ENCODE measurements at regions not wholly inside any gene's neighbourhood (a gene's known extent, or its start where the extent isn't known, plus 50 kb on each side); places are given as distances from the start of the nearest gene placed in this dataset.
"Not testable (repeated sequence)": the region's sequence is repeated elsewhere in the genome, so short reads cannot be mapped to it uniquely, and the experiment has no call there.

GRCh38 chr15:96176831-96177230 lies 153.7 kb upstream of the NR2F2 start:
- DNase-seq (ENCODE audit: low read depth), result no peak

DNA sequence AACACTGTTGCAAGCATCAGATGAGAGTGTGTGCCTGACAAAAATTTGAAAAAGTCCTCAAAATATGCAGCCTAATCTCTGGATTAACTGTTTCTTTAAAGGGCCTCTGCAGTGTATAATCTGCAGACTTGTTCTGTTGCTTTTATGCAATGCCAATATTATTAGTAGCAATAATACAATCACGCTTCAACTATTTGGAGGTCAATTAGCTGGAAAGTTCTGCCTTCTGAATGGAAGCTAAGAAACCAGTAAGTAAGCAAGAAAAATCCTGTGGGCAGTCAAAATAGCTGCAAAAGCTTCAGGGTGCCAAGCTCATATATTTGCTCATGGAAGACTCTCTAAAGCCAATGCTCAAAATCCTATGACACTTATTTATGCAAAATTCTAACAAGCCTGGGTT lies 153.2 kb upstream of the NR2F2 start:
- no peak for DNase-seq (ENCODE audit: low read depth)

DNA sequence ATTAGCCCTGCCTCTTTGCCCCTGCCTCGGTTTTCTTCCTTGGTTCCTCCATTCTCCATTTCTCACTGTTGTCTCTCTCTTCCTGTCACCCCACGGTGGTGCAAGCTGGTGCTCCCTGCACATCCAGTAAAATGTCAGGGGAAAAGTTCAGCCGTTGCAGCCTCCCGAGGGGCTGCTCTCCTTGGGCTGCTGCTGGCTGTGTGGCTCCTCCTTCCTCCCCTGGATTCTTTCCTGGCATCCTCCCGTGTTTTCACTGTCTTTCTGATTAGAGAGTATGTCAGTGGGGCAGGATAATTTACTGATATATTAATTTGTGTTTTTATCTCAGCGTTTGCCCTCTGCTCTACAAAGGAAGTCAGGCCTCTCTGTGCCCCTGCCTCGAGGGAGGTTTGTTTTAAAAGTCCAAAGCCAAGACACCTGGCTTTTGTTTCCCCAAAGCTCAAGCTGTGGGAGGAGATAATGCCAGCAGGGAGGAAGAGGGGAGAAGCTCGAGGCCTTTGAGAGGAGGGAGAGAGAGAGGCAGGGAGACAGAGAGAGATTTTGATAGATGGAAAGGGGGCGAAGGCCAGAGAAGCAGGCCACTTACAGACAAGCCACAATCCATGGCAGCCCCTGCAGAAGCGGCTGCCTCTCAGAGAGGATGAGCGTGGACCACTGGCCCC lies 150.3 kb upstream of the NR2F2 start:
- no peak for DNase-seq (ENCODE audit: low read depth)

GRCh38 chr15:96181217-96181616 lies 149.3 kb upstream of the NR2F2 start:
- no peak for DNase-seq (ENCODE audit: low read depth)

DNA sequence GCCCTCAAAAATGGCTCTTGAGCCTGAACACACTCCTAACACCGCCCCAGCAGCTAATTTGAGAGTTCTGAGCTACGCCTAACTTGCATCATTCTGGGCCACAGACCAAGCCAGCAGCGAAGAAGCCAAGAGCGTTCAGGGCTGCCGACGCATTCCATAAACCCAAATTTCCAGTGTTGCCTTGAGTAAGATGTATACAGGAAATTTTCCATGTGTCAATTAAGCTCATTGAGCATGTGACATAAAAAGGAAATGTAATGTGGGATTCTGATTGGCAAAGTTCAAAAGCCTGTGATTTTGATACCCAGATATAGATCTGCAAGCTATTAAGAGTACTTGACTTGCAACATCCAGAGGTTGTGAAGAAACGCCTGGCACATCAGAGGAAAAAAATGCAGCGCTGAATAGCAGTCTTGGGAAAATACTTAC lies 148.6 kb upstream of the NR2F2 start:
- no peak for DNase-seq (ENCODE audit: low read depth)

DNA sequence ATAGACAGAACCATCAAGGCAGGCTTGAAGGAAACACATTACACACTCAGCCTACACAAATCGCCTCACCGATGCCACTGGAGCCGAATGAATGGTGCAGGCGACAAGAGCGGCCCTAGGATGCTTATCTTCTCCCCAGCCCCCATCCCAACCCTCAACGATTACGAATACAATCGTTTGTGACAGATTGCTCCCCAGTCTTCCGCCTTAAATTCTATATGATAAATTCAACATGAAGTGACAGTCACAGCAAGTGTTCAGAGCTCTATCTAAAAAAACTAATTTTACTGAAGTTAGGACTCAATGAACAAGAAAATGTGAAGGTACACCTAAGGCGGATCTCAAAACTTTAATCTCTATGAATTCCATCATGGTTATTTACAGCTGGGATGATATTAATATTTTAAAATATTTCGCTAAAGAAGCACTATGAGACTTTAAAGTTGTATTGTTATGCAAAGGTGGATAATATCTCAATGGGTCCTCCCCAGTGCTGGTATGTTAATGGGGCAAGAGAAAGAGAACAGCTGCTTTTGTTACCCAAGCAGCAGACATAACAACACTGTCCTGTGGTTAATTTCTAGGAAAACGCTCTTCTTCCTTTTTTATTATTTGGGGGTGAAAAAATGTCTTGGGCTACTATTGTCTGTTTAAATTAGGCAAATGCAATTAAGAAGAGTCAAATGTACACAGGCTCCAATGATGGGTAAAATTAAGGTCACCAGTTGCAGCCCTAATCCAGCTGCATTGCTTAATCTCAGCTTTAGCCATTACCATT lies 147.6 kb upstream of the NR2F2 start:
- DNase-seq (ENCODE audit: low read depth), result no peak

- DNase-seq (ENCODE audit: low read depth), result no peak
These were observed 147.0 kb upstream of the NR2F2 start for GRCh38 chr15:96183514-96183850.

GRCh38 chr15:96183867-96184266 lies 146.6 kb upstream of the NR2F2 start:
- DNase-seq (ENCODE audit: low read depth), result no peak

- no peak for DNase-seq (ENCODE audit: low read depth)
These were observed 146.2 kb upstream of the NR2F2 start for GRCh38 chr15:96184297-96184696.

DNA sequence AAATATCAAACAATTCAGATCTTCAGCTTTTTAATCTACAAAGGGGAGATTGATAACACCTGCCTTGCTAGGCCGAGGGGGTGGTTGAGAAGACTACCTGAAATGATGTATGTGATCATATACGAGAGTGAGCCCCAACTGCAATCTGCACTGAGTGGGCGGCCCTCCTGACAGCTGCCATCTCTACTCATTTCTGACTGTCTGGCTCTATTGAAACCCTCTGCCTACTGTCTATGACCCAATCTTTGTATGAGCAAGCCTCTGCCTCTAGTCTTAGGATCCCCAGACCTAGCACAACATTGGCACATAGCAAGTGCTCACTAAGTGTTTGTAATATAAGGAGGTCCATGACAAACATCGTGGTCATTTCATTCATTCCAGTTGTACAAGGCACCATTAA lies 144.4 kb upstream of the NR2F2 start:
- no peak for DNase-seq (ENCODE audit: low read depth)

DNA sequence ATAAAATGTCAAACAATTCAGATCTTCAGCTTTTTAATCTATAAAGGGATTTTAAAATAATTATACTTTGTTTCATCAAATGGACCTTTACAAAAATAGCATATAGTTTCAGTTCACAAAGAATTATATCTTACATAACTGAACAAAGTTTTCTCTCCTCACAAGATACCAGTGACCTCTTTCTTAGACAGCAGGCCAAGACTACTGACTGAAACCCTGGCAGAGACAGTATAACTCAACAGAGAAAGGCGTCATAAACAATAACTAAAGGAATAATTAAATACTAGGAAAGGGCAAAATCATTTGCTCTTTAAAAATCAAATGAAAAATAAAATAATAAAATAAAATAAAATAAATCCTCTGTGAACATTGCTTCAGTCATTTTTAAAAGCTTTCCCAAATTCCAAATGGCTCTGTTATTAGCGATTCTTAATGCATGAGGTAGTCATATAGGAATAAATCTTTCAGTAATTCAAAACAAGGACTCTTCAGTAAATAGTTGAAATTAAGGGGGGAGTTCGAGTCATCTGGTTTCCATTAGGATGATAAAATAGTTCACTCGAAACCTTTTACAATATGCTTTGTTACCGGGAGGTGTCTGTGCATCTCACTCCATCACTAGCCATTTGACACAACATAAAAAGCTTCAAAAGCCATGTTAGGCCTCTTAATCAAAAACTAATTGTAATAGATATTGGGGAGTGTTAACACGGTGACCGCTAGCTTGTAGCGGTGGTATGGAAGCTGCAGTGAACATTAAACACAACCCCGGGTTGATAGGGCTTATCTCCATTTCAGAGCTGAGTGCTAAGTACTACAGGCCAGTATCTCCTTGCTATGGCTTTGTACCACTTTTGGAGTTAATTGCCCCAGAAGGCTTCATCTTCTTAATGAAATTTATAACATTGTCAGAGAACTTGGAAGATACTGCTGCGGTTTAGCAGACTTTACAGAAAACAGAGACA lies 142.9 kb upstream of the NR2F2 start:
- DNase-seq (ENCODE audit: low read depth), result no peak

DNA sequence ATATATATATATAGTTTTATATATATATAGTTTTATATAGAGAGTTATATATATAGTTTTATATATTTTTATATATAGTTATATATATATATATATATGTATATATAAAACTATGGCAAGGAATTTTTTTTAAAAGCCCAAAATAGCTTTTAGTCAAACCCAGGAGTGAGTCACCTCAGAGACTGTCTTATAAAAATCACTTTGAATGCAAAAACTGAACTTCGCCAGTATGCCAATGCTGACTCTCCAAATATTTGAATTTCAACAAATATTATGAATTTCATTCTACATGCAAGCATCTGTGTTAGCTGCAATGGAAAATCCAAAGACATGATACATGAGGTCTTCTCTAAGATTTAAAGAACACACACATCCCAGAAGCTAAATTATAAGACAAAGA lies 132.8 kb upstream of the NR2F2 start:
- no peak for DNase-seq (ENCODE audit: low read depth)

- DNase-seq (ENCODE audit: low read depth), result no peak
These were observed 131.4 kb upstream of the NR2F2 start for GRCh38 chr15:96199111-96199510.

GRCh38 chr15:96200357-96200967 lies 130.0 kb upstream of the NR2F2 start:
- DNase-seq (ENCODE audit: low read depth), result no peak

GRCh38 chr15:96201696-96202095 lies 128.8 kb upstream of the NR2F2 start:
- no peak for DNase-seq (ENCODE audit: low read depth)

DNA sequence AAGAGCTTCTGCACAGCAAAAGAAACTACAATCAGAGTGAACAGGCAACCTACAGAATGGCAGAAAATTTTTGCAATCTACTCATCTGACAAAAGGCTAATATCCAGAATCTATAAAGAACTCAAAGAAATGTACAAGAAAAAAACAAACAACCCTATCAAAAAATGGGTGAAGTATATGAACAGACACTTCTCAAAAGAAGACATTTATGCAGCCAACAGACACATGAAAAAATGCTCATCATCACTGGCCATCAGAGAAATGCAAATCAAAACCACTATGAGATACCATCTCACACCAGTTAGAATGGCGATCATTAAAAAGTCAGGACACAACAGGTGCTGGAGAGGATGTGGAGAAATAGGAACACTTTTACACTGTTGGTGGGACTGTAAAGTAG lies 124.9 kb upstream of the NR2F2 start:
- DNase-seq (ENCODE audit: low read depth), result not testable (repeated sequence)

DNA sequence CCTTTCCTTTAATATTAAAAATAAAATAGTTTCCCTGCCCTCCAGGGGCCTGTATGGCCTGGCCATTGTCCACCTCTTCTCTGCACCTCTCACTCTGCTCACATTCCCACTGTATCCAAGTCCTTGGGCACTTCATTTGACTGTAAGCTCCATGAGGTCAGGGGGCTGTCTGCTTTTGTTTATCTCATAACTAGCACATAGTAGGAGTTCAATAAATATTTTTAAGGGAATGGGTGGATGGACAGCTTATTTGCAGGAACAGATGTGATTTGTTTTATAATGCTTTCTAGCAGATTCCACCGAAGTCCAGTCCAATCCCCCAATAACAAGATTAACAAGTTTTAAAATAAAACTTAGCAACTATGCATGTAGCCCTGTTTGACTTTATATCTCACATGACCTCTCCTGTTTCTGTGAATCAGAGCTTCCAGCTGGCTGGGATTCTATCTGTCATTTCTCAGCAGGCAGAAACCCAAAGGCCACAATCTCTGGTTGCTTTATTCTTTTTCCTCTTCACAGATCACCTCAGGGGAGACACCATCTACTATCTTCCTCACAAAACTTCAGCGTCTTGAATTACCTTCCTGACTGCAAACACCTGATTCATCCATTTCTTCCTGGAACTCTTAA lies 123.0 kb upstream of the NR2F2 start:
- no peak for DNase-seq (ENCODE audit: low read depth)

DNA sequence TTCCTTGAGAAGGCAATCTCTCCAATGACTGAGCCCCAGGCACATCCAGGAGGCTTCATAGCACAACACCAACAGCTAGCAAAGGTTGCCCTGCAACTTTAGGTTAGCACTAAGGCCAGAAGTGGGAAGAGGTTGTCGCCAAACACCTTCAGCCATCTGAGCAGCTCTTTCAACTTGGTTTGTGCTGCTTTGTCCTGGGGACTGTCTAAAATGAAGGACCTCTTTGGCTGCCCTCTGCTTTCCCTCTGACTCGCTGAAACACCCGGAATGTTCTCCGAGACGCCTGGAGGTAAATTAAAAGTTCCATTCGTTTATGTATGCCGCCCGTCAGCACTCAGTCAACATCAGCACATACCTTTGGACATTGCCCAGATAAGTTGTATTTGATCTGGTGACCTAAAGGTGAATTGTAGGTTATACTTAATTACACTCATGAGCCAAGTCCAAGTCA lies 121.2 kb upstream of the NR2F2 start:
- no peak for DNase-seq (ENCODE audit: low read depth)

DNA sequence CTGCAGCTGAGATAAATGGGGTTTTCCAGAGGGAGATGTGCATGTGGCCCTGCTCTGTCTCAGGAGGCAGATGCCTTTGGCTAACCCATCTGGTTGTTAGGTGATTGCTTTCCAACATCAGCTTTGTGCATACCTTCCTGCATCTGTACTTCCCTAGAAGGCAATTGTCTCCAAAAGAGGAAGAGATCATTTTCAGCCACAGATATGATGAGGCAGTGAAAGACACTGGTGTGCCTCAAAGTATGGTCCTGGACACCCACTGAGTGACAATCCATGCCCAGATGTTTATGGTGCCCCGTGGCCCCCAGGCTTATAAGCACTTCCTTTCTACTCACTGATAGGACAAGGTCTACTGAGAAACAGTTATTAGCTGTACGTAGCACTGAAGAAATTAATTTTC lies 117.5 kb upstream of the NR2F2 start:
- no peak for DNase-seq (ENCODE audit: low read depth)

DNA sequence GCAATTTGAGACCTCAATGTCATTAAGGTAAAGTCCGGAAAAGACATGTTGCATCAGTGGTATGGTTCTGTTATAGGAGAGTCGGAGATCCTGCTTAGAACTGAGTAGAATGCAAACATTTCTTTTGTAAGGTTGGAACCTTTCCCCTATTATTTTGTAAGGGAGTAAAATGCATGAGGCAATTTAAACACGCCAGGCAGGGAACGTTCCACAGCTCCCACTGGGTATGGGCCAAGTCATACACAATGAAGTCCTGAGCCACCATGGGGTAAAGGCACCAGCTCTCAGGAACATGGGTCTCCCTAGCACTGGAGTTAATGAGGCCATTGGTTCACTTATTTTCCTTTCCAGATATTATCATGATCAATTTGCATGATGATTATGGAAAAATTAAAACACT lies 116.6 kb upstream of the NR2F2 start:
- no peak for DNase-seq (ENCODE audit: low read depth)

- DNase-seq (ENCODE audit: low read depth), result not testable (repeated sequence)
These were observed 114.0 kb upstream of the NR2F2 start for GRCh38 chr15:96216481-96216880.

DNA sequence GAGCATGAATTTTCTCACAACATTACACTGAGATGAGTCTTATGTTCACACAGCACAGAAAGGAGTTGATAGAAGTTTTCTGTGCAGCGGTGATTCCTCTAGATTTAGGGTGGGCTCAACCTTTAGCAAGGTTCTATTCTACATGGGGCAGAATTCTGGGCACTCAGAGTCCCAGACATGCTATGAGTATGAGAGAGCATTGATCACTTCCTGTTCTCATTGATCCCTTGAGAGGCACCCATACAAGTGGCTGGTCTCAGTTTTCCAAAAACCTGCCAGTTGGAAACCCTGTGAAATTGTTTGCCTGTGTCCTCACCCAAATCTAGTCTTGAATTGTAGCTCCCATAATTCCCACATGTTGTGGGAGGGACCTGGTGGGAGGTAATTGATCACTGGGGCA lies 112.5 kb upstream of the NR2F2 start:
- DNase-seq (ENCODE audit: low read depth), result no peak
